Suprapubic skin (tissue), 4 donors: ENCODE measurements at regions not wholly inside any gene's neighbourhood (a gene's known extent, or its start where the extent isn't known, plus 50 kb on each side); places are given as distances from the start of the nearest gene placed in this dataset.

Source experiments
- DNase-seq, 2 donors: peaks; one replicate each; pipeline ENCODE4 v3.0.0-alpha.2; 2019; ENCODE audit warnings: low spot score in 2 of 2
- H3K27ac ChIP-seq: fragments of 200-600 bp; sonication (generic); one replicate; pipeline ENCODE4 v1.5.1; 2019
- H3K27me3 ChIP-seq: fragments of 200-600 bp; sonication (generic); one replicate; pipeline ENCODE4 v1.5.1; 2019
- H3K36me3 ChIP-seq: fragments of 200-600 bp; sonication (generic); one replicate; pipeline ENCODE4 v1.5.1; 2019
- H3K4me1 ChIP-seq: fragments of 200-600 bp; sonication (generic); one replicate; pipeline ENCODE4 v1.5.1; 2019
- H3K4me3 ChIP-seq: fragments of 200-600 bp; sonication (generic); one replicate; pipeline ENCODE4 v1.5.1; 2019; ENCODE audit warnings: mild to moderate bottlenecking
- H3K9me3 ChIP-seq: fragments of 200-600 bp; sonication (generic); one replicate; pipeline ENCODE4 v1.5.1; 2019
- CTCF ChIP-seq, 2 donors: fragments of 200-600 bp in 1 of 2; fragments of 450-650 bp in 1 of 2; sonication (generic) in 1 of 2; IDR thresholded peaks; one replicate each; pipeline ENCODE4 v1.5.1; 2016 to 2019; ENCODE audit warnings: antibody characterized with exemption in 2 of 2, mild to moderate bottlenecking in 1 of 2, moderate library complexity in 1 of 2
- EP300 ChIP-seq: sonication (generic); formaldehyde crosslinking; IDR thresholded peaks from one replicate; pipeline ENCODE4 v1.6.1; 2017; ENCODE audit warnings: antibody characterized with exemption
- POLR2A ChIP-seq, 2 donors: fragments of 450-650 bp; IDR thresholded peaks; one replicate each; pipeline ENCODE4 v1.6.1; 2017; ENCODE audit warnings: antibody characterized with exemption in 2 of 2, mild to moderate bottlenecking in 2 of 2, moderate library complexity in 2 of 2
- POLR2AphosphoS5 ChIP-seq, 3 donors: sonication (generic); formaldehyde crosslinking; IDR thresholded peaks; one replicate each; pipeline ENCODE4 v1.6.1; 2017; ENCODE audit warnings: antibody characterized with exemption in 3 of 3
- WGBS: methylation state at CpG from one replicate; pipeline ENCODE4 v1.1.5; 2018; 5-methylcytosine and 5-hydroxymethylcytosine counted together

GRCh38 chr3:154778057-154778456 is 302.1 kb upstream of the MME start:
- Histone ChIP-seq H3K27ac (no peak overlapping the region), H3K4me3 (no peak overlapping the region), H3K36me3 (no peaks in the 10 kb centered on the region), H3K4me1 (peaks cover 10% of the 10 kb centered on the region), H3K27me3 (no peaks in the 10 kb centered on the region), H3K9me3 (no peaks in the 10 kb centered on the region)
- WGBS = 50% methylated on average over 1 of the region's 1 CpG
- no peak for DNase-seq
- no peak for TF ChIP-seq POLR2A (IDR thresholded peaks at IDR 0.05)
- TF ChIP-seq EP300 = no peak
- TF ChIP-seq POLR2AphosphoS5 (IDR thresholded peaks at IDR 0.05) = no peak
- TF ChIP-seq CTCF (IDR thresholded peaks at IDR 0.05) = no peak

- no peaks in the 10 kb centered on the region for H3K9me3 ChIP-seq
- WGBS = 46% methylated on average over 5 of the region's 5 CpGs
- no peaks in the 10 kb centered on the region for H3K4me1 ChIP-seq
- no peak for DNase-seq
- H3K4me3 ChIP-seq = no peak overlapping the region
- no peak for TF ChIP-seq POLR2A (IDR thresholded peaks at IDR 0.05)
- no peak for TF ChIP-seq POLR2AphosphoS5 (IDR thresholded peaks at IDR 0.05)
- TF ChIP-seq CTCF (IDR thresholded peaks at IDR 0.05) = no peak
- no peak for TF ChIP-seq EP300
- no peaks in the 10 kb centered on the region for H3K36me3 ChIP-seq
- H3K27me3 ChIP-seq = no peaks in the 10 kb centered on the region
- H3K27ac ChIP-seq = no peak overlapping the region
Observed at GRCh38 chr3:154776549-154777225, 303.4 kb upstream of the MME start.

GRCh38 chr3:154775821-154776548 is 304.1 kb upstream of the MME start:
- no peaks in the 10 kb centered on the region for H3K9me3 ChIP-seq
- DNase-seq = no peak
- H3K27me3 ChIP-seq = no peaks in the 10 kb centered on the region
- WGBS = 35% methylated on average over 1 of the region's 1 CpG
- no peaks in the 10 kb centered on the region for H3K36me3 ChIP-seq
- no peak overlapping the region for H3K27ac ChIP-seq
- no peak for TF ChIP-seq POLR2AphosphoS5 (IDR thresholded peaks at IDR 0.05)
- TF ChIP-seq CTCF (IDR thresholded peaks at IDR 0.05) = no peak
- TF ChIP-seq EP300 = no peak
- no peak for TF ChIP-seq POLR2A (IDR thresholded peaks at IDR 0.05)
- H3K4me3 ChIP-seq = no peak overlapping the region
- H3K4me1 ChIP-seq = no peaks in the 10 kb centered on the region

GRCh38 chr3:154766765-154767503 is 313.2 kb upstream of the MME start:
- TF ChIP-seq POLR2A (IDR thresholded peaks at IDR 0.05) (no peak), CTCF (IDR thresholded peaks at IDR 0.05) (no peak), EP300 (no peak), POLR2AphosphoS5 (IDR thresholded peaks at IDR 0.05) (no peak)
- no peaks in the 10 kb centered on the region for H3K36me3 ChIP-seq
- WGBS = 90% methylated on average over 5 of the region's 5 CpGs
- no peaks in the 10 kb centered on the region for H3K4me1 ChIP-seq
- no peaks in the 10 kb centered on the region for H3K27me3 ChIP-seq
- no peak overlapping the region for H3K4me3 ChIP-seq
- DNase-seq = no peak
- no peaks in the 10 kb centered on the region for H3K9me3 ChIP-seq
- no peak overlapping the region for H3K27ac ChIP-seq
